ENCODE measurements at regions not wholly inside any gene's neighbourhood (a gene's known extent, or its start where the extent isn't known, plus 50 kb on each side); places are given as distances from the start of the nearest gene placed in this dataset.

- in situ Hi-C loops (cut with MboI; ENCODE audit: low sequenced_read_pairs, unreplicated experiment) = no loop called here
- TF ChIP-seq, protein P1, sequence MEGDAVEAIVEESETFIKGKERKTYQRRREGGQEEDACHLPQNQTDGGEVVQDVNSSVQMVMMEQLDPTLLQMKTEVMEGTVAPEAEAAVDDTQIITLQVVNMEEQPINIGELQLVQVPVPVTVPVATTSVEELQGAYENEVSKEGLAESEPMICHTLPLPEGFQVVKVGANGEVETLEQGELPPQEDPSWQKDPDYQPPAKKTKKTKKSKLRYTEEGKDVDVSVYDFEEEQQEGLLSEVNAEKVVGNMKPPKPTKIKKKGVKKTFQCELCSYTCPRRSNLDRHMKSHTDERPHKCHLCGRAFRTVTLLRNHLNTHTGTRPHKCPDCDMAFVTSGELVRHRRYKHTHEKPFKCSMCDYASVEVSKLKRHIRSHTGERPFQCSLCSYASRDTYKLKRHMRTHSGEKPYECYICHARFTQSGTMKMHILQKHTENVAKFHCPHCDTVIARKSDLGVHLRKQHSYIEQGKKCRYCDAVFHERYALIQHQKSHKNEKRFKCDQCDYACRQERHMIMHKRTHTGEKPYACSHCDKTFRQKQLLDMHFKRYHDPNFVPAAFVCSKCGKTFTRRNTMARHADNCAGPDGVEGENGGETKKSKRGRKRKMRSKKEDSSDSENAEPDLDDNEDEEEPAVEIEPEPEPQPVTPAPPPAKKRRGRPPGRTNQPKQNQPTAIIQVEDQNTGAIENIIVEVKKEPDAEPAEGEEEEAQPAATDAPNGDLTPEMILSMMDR (IDR thresholded peaks at IDR 0.05; ENCODE audit: borderline replicate concordance, control extremely low read depth, extremely low read depth, insufficient read depth, missing control alignments) = no peak
- no peak for DNase-seq (ENCODE audit: low spot score)
Observed at GRCh38 chr2:191597186-191597751, 80.7 kb upstream of the NABP1 start.

DNA sequence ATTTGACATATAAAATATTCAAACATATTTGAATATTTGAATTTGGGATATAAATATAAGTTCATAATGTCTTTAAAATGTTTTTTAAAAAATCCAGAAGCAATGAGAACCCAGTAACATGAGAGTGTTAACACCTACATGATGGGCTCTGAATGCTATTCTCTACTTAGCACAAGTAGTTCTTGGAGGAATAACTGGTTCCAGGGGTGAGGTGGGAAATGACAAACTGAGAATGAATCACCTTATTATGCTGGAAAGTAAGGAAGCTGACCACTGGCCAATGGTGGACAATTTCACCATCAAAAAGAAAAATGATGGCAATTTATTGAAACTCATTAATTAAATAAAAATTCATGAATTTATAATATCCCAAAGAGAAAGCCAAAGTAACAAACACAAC lies 79.6 kb upstream of the NABP1 start:
- in situ Hi-C loops (cut with MboI; ENCODE audit: low sequenced_read_pairs, unreplicated experiment) = no loop called here
- TF ChIP-seq, protein P1 (IDR thresholded peaks at IDR 0.05; ENCODE audit: borderline replicate concordance, control extremely low read depth, extremely low read depth, insufficient read depth, missing control alignments) = no peak
- DNase-seq (ENCODE audit: low spot score) = no peak

- no peak for DNase-seq (ENCODE audit: low spot score)
- in situ Hi-C loops (cut with MboI; ENCODE audit: low sequenced_read_pairs, unreplicated experiment) = no loop called here
- TF ChIP-seq, protein P1 (IDR thresholded peaks at IDR 0.05; ENCODE audit: borderline replicate concordance, control extremely low read depth, extremely low read depth, insufficient read depth, missing control alignments) = no peak
Observed at GRCh38 chr2:191601060-191601459, 76.9 kb upstream of the NABP1 start.

- TF ChIP-seq, protein P1 (IDR thresholded peaks at IDR 0.05; ENCODE audit: borderline replicate concordance, control extremely low read depth, extremely low read depth, insufficient read depth, missing control alignments) = no peak
- no peak for DNase-seq (ENCODE audit: low spot score)
- in situ Hi-C loops (cut with MboI; ENCODE audit: low sequenced_read_pairs, unreplicated experiment) = no loop called here
Observed at GRCh38 chr2:191604154-191604553, 73.8 kb upstream of the NABP1 start.

DNA sequence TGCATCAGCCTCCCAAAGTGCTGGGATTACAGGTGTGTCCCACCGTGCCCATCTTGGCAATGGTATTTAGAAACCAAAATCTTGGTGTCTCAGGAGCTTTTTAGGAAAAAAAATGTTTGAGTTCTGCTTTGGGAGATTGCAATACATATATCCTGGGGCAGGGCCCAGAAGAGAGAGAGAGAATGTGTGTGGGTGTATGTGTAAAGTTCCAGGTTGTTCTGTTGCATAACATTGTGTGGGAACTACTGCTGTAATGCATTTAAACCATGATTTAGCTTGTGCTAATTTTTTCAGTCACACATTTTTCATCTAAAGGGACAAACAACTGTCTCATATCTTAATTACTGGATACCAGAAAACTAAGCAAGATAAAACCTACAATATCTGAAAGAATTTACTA lies 70.8 kb upstream of the NABP1 start:
- in situ Hi-C loops (cut with MboI; ENCODE audit: low sequenced_read_pairs, unreplicated experiment) = no loop called here
- TF ChIP-seq, protein P1 (IDR thresholded peaks at IDR 0.05; ENCODE audit: borderline replicate concordance, control extremely low read depth, extremely low read depth, insufficient read depth, missing control alignments) = no peak
- no peak for DNase-seq (ENCODE audit: low spot score)

GRCh38 chr2:191610756-191611155 lies 67.2 kb upstream of the NABP1 start:
- no peak for DNase-seq (ENCODE audit: low spot score)
- TF ChIP-seq, protein P1 (IDR thresholded peaks at IDR 0.05; ENCODE audit: borderline replicate concordance, control extremely low read depth, extremely low read depth, insufficient read depth, missing control alignments) = no peak
- in situ Hi-C loops (cut with MboI; ENCODE audit: low sequenced_read_pairs, unreplicated experiment) = no loop called here

Measured in GM13976 (cell line).